ENCODE measurements at regions not wholly inside any gene's neighbourhood (a gene's known extent, or its start where the extent isn't known, plus 50 kb on each side); places are given as distances from the start of the nearest gene placed in this dataset.

- TF ChIP-seq POLR2A (IDR thresholded peaks at IDR 0.05) (no peak), CTCF (IDR thresholded peaks at IDR 0.05) (no peak), POLR2AphosphoS5 (IDR thresholded peaks at IDR 0.05) (no peak)
These were observed 80.3 kb downstream of the AVPR1A start for GRCh38 chr12:63070709-63071108.
